ENCODE measurements at regions not wholly inside any gene's neighbourhood (a gene's known extent, or its start where the extent isn't known, plus 50 kb on each side); places are given as distances from the start of the nearest gene placed in this dataset.

DNA sequence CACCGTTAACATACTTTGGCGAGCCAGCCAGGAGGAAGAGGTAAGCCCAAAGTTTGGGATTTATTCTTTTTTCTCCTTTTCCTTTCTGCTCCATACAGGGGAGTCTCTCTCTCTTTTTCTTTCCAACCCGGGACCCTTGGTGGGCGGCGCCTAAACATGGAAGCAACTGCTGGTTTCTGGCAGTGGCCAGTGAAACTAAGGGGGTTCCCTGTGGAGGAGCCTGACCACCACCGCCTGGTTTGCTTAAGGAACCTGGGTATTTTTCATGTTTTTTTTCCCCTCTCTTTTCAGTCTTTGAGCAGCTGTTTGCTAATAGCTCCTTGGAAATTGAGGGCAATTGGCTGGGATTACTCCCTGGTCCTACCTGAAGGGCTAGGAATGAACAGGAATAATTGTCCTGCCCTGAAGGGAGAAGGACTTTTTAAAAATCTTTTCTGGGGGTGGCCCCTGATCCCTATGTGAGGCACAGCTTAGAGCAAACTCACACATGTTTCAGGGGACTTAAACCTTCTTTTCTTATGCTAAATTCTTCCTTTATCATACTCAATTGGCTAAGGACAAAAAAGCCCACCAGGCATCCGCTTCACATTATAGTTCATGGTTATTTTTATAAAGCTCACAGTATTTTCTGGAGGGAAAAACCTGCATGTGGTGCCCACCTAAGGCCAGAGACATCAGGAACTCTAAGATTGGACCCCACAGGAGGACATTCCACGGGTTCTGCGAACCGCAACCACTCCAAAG lies 61.3 kb upstream of the PLD5 start:
- Histone ChIP-seq H4K20me1 (ENCODE audit: control insufficient read depth, extremely low read depth, insufficient read depth, low read length) (no peaks in the 10 kb centered on the region), H3K9ac (ENCODE audit: control insufficient read depth, extremely low read depth, insufficient read depth, low read length) (no peak overlapping the region), H2AFZ (ENCODE audit: control insufficient read depth, low read length) (no peak overlapping the region), H3K9me1 (ENCODE audit: control insufficient read depth, extremely low read depth, insufficient read depth, low read length) (no peaks in the 10 kb centered on the region), H3K27ac (ENCODE audit: control insufficient read depth, insufficient read depth, low read length) (no peak overlapping the region), H3K79me2 (ENCODE audit: control insufficient read depth, insufficient read depth, low read length) (no peaks in the 10 kb centered on the region), H3K9me3 (ENCODE audit: control insufficient read depth, low read depth, low read length) (no peaks in the 10 kb centered on the region), H3K27me3 (ENCODE audit: control insufficient read depth, extremely low read depth, insufficient read depth, low read length) (no peaks in the 10 kb centered on the region), H3K4me2 (ENCODE audit: control insufficient read depth, extremely low read depth, insufficient read depth, low read depth, low read length) (no peak overlapping the region), H3K4me1 (ENCODE audit: control insufficient read depth, extremely low read depth, insufficient read depth, low read length) (no peaks in the 10 kb centered on the region), H3K4me3 (ENCODE audit: control insufficient read depth in 2 of 3, extremely low read depth in 1 of 3, insufficient read depth in 2 of 3, low read depth in 1 of 3, low read length in 3 of 3) (no peak overlapping the region), H3K36me3 (ENCODE audit: control insufficient read depth in 2 of 2, extremely low read depth in 1 of 2, insufficient read depth in 2 of 2, low read length in 2 of 2) (no peaks in the 10 kb centered on the region)
- dilution Hi-C loops (cut with MboI; ENCODE audit: extremely low pct_ligation_motif_present, low sequenced_read_pairs): no loop called here
- FAIRE-seq (no peak), DNase-seq (ENCODE audit: low read depth, low spot score) (no peak)
- TF ChIP-seq EZH2 (IDR thresholded peaks at IDR 0.05; ENCODE audit: low read length) (no peak), CTCF (optimal IDR thresholded peaks at IDR 0.05 in 1 of 3, IDR thresholded peaks at IDR 0.05 in 1 of 3, conservative IDR thresholded peaks at IDR 0.05 in 1 of 3; ENCODE audit: extremely low read depth in 1 of 3, insufficient read depth in 2 of 3, low read length in 3 of 3) (no peak)

- Histone ChIP-seq H3K4me1 (ENCODE audit: control insufficient read depth, extremely low read depth, insufficient read depth, low read length) (no peaks in the 10 kb centered on the region), H3K79me2 (ENCODE audit: control insufficient read depth, insufficient read depth, low read length) (no peaks in the 10 kb centered on the region), H3K4me2 (ENCODE audit: control insufficient read depth, extremely low read depth, insufficient read depth, low read depth, low read length) (no peak overlapping the region), H3K9ac (ENCODE audit: control insufficient read depth, extremely low read depth, insufficient read depth, low read length) (no peak overlapping the region), H3K9me3 (ENCODE audit: control insufficient read depth, low read depth, low read length) (no peaks in the 10 kb centered on the region), H2AFZ (ENCODE audit: control insufficient read depth, low read length) (no peak overlapping the region), H3K4me3 (ENCODE audit: control insufficient read depth in 2 of 3, extremely low read depth in 1 of 3, insufficient read depth in 2 of 3, low read depth in 1 of 3, low read length in 3 of 3) (no peak overlapping the region), H3K27ac (ENCODE audit: control insufficient read depth, insufficient read depth, low read length) (no peak overlapping the region), H3K27me3 (ENCODE audit: control insufficient read depth, extremely low read depth, insufficient read depth, low read length) (no peaks in the 10 kb centered on the region), H3K36me3 (ENCODE audit: control insufficient read depth in 2 of 2, extremely low read depth in 1 of 2, insufficient read depth in 2 of 2, low read length in 2 of 2) (no peaks in the 10 kb centered on the region), H3K9me1 (ENCODE audit: control insufficient read depth, extremely low read depth, insufficient read depth, low read length) (no peaks in the 10 kb centered on the region), H4K20me1 (ENCODE audit: control insufficient read depth, extremely low read depth, insufficient read depth, low read length) (no peaks in the 10 kb centered on the region)
- TF ChIP-seq CTCF (optimal IDR thresholded peaks at IDR 0.05 in 1 of 3, IDR thresholded peaks at IDR 0.05 in 1 of 3, conservative IDR thresholded peaks at IDR 0.05 in 1 of 3; ENCODE audit: extremely low read depth in 1 of 3, insufficient read depth in 2 of 3, low read length in 3 of 3) (no peak), EZH2 (IDR thresholded peaks at IDR 0.05; ENCODE audit: low read length) (no peak)
- DNase-seq (ENCODE audit: low read depth, low spot score) (no peak), FAIRE-seq (no peak)
- dilution Hi-C loops (cut with MboI; ENCODE audit: extremely low pct_ligation_motif_present, low sequenced_read_pairs): no loop called here
Observed at GRCh38 chr1:242582669-242583068, 58.2 kb upstream of the PLD5 start.

All from keratinocyte (primary cell).